ENCODE measurements at regions not wholly inside any gene's neighbourhood (a gene's known extent, or its start where the extent isn't known, plus 50 kb on each side); places are given as distances from the start of the nearest gene placed in this dataset.
"Not testable (repeated sequence)": the region's sequence is repeated elsewhere in the genome, so short reads cannot be mapped to it uniquely, and the experiment has no call there.

DNA sequence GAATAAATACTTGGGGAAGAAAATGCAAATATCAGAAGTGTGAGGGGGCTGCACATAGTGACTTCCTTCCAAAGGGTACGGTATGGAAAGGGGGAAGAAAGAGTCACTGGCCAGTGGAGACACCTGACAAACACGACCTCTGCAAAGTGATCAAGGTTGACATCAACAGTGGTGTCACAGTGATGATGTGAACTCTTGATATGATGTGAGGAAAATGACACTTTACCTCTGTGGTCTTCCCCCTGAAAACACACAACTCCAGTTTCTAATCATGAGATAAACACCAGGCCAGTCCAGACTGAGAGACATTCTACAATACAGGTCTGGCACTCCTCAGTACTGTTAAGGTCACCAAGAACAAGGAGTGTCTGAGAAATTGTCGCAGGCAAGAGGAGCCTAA lies 169.7 kb downstream of the BUB3 start:
- no peak for DNase-seq

GRCh38 chr10:123325663-123326190 lies 171.5 kb downstream of the BUB3 start:
- no peak for DNase-seq

GRCh38 chr10:123326674-123327073 lies 172.5 kb downstream of the BUB3 start:
- no peak for DNase-seq

DNA sequence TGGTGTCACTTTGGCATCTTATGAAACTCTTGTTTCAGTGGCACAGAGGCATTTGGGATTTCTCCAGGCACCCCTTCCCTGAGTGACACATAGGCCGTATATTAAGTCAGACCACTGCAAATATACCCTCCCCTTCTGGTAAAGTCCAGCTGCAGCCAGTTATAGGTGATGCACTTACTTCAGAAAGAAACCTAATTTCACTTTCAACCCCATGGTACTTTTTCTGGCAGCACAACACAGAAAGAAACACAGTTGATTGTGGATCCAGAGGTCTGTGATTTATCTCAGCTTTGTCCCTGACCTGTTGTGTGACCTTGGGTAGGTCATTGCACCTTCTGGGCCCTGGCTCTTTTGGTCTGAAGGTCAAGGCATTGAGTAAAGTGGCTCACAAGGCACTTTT lies 173.2 kb downstream of the BUB3 start:
- DNase-seq = no peak

DNA sequence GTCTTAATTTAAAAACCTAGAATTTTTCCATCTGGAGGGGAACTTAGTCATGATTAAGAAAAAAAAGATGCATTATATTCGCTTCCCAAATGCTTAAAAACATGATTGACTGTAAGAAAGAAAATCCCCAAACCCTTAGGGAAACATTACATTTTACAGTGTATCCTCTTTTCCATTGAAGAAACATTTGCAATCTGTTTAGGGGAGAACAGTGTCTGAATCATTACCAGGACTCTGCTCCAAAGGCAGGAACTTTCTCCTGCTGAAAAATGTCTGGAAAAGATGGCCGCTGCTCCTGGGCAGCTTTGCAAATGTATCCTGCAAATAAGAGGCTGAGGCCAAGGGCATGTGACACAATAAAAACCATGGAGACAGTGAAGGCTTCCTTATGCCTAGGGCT lies 173.7 kb downstream of the BUB3 start:
- no peak for DNase-seq

DNA sequence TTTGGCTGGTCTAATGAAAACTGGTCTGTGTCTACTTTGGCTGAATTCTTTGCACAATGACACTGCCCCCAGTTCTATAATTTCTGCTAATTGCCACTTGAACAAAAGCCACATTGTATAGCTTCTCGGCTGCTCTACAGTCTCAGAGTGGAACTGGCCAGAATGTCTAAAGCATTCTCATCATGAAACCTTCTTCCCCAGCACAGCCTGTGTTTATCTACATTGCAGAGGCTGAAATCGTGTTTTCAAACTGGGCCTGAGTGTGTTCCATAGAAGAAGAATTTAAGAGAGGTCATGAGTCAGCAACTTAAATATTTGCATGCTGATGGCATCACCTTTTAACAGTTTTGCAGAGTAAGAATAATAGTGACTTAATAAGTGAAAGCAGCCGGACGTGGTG lies 177.2 kb downstream of the BUB3 start:
- DNase-seq = no peak

GRCh38 chr10:123346581-123346980 lies 192.4 kb downstream of the BUB3 start:
- DNase-seq = no peak

- DNase-seq = no peak
These were observed 194.7 kb downstream of the BUB3 start for GRCh38 chr10:123348691-123349572.

DNA sequence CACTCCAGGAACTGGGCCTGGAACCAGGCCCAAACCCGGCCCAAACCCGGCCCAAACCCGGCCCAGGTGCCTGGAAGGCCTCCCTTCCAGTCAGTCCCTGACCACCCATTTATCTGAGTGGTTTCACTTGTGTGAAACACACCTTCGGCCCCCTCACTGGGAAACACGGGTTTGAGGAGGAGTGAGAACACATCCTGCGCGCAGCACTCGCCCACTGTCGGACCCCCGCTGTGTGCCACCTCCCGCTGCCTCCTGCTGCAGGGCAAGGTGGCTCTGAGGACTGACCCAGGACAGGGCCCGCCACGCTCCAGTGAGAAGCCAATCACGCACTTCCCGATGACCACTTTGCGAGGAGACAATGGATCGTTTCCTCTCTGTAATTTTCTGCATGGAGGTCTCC lies 197.5 kb downstream of the BUB3 start:
- no peak for DNase-seq

DNA sequence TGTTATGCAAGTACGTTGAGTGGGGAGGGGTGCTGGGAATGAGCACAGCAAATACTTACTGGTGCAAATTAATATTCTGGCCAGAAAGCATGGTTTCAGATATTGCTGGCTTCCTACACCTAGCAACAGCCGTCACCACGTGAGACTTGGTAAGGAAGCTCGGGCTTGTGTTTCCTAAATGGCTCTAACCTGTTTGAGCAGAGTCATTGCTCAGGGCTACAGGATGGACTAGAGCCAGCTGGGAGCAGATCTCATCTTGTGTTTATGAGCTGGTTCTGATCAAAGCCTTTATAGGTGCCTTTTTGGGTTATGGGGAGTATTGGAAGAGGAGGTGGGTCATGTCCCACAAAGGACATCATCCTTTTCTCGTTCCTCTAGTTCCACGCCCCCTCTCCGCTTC lies 200.3 kb downstream of the BUB3 start:
- DNase-seq = no peak

- no peak for DNase-seq
These were observed 201.7 kb downstream of the BUB3 start for GRCh38 chr10:123355748-123356481.

DNA sequence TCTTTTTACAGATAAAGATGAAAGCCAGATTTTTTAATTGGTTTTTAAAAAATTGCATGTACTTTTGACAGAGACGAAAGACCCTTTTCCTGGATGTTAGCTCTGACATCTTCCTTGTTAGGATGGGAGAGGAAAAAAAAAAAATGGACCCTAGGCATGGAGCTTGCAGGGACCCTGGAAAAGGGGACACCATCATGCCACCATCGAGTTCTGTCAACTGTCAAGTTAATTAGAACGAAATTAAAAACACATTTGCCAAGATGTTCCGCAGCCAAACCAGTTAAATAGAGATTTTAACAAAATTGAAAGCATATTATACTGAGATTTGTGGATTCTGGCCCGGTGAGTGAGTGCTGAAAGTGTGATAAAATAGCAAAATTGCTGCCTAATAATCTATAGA lies 202.6 kb downstream of the BUB3 start:
- DNase-seq = no peak

DNA sequence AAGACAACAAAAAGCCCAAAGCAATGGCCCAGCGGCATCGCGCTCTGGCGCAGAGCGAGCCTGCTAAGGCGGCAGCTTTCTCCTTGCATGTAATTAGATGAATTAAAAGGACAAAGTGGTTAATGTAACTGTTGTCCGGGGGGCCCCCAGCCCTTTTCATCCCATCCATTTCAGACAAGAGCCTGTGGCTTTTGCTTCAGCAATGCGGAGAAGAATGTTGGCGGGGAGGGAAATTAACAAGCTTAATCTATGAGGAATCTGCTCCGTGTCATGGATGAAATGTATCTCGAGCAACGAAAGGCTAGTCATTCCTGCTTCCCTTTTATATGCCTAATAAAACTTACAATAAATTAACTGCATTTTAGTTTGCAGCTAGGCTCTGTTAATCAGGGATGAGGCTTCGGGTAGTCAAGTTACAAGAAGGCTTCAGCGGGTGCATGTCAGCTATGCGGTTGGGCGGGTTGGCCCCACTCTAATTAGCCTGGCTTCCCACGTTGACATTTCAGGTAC lies 203.3 kb downstream of the BUB3 start:
- DNase-seq = no peak

- DNase-seq = no peak
These were observed 205.3 kb downstream of the BUB3 start for GRCh38 chr10:123359539-123359938.

- DNase-seq = no peak
These were observed 207.6 kb downstream of the BUB3 start for GRCh38 chr10:123361832-123362231.

GRCh38 chr10:123367195-123367594 lies 213.0 kb downstream of the BUB3 start:
- DNase-seq = no peak

GRCh38 chr10:123371626-123372025 lies 217.4 kb downstream of the BUB3 start:
- not testable (repeated sequence) for DNase-seq

DNA sequence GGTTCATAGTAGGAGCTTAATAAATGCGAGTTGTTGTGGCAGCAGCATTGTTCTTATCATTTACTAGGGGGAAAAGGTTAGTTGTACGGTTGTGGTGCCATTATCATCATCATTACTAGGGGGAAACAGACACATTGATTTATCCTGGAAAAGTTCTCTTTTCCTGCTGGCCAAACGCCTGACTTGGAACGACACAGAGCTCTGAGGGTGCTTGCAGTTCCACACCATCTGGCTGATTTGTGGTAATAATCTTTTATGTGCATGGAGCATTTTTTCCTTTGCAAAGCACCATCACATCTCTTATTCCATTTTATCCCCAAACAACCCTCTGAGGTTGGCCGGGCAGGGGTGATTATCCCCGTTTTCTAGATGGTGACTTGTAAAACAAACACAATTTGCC lies 219.4 kb downstream of the BUB3 start:
- DNase-seq = no peak

DNA sequence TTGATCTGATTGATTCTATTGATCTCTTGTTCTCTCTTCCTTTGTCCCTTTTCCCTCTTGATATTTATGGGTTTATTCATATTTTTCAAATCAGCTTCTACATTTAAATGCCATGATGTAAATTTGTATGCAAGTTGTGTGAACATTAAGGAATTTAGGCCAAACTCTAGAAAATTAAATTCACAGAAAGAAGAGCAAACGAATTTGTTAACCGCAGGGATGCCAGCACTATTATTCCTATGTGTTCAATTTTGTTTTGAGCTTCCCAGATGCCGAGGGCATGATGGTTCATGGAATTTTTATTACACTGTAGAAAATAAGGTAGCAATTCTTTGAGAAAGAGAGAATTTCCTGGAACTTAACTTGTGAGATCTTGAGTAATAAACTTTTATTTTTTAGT lies 220.9 kb downstream of the BUB3 start:
- no peak for DNase-seq

DNA sequence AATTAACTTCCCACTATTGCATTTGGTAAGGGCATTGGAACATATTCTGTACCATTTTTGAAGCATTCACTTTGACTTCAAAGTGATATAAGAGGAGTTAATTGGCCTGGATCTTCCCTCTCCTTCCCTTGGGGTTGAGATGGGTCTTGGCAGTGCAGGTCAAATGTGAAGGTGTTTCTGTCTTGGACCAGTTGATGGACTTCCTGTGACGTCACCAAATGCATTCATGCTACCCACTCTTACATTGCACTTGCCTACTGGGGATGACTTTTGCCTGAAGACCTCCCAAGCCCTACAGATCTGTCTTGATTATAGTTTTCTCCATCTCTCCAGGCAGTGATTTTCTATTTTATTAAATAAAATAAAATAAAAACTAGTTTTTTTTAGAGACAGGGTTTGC lies 221.5 kb downstream of the BUB3 start:
- no peak for DNase-seq

DNA sequence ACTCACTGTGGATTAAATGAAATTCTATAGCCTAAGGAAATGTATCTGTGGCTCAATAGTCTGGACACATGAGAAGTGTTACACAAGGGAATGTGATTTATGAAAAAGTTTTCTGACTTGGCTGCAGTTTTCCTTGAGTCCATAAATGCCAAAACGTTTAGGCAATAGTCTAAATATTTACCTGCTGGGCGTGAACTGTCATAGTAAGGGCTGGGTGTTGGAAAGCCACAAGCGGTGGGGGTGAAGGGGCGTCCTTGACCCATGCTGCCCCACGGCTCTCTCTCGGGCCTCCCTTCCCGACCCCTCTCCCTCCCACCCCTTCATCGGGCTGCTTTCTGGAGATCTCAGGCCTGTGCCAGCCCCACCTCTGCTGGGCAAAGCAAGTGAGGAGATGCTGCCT lies 223.7 kb downstream of the BUB3 start:
- DNase-seq = no peak

- DNase-seq = no peak
These were observed 224.1 kb downstream of the BUB3 start for GRCh38 chr10:123378302-123378701.

- no peak for DNase-seq
These were observed 225.0 kb downstream of the BUB3 start for GRCh38 chr10:123379156-123379555.
